Fibroblast of the aortic adventitia (primary cell): ENCODE measurements at regions not wholly inside any gene's neighbourhood (a gene's known extent, or its start where the extent isn't known, plus 50 kb on each side); places are given as distances from the start of the nearest gene placed in this dataset.
A peak's percentile ranks its signal among the peaks of the same experiment; 100 is the strongest.

Experiments used
- DNase-seq: peaks from one replicate; pipeline ENCODE4 v3.0.0-alpha.2; 2010; ENCODE audit warnings: low read depth
- H3K4me3 ChIP-seq: 2 replicates; pipeline ENCODE4 v1.5.1; 2011; ENCODE audit warnings: low read depth, mild to moderate bottlenecking, control low read depth, low read length, moderate library complexity
- CTCF ChIP-seq: IDR thresholded peaks from 2 replicates; pipeline ENCODE4 v1.5.1; 2011; ENCODE audit warnings: mild to moderate bottlenecking, low read length, control low read depth, inconsistent platforms; ENCODE audit not compliant: insufficient read depth

GRCh38 chr9:107215381-107215780 lies 67.7 kb upstream of the RAD23B start:
- H3K4me3 ChIP-seq, result no peak overlapping the region
- peak; percentile 27 for DNase-seq
- no peak for TF ChIP-seq CTCF

GRCh38 chr9:107216329-107216728 lies 66.8 kb upstream of the RAD23B start:
- no peak for DNase-seq
- no peak overlapping the region for H3K4me3 ChIP-seq
- no peak for TF ChIP-seq CTCF

GRCh38 chr9:107218829-107219485 lies 64.1 kb upstream of the RAD23B start:
- TF ChIP-seq CTCF, result no peak
- DNase-seq, result no peak
- no peak overlapping the region for H3K4me3 ChIP-seq

- no peak for TF ChIP-seq CTCF
- no peak for DNase-seq
- H3K4me3 ChIP-seq, result no peak overlapping the region
Measured at GRCh38 chr9:107219486-107220077, 63.5 kb upstream of the RAD23B start.

GRCh38 chr9:107221321-107221720 lies 61.8 kb upstream of the RAD23B start:
- H3K4me3 ChIP-seq, result no peak overlapping the region
- TF ChIP-seq CTCF, result no peak
- no peak for DNase-seq

GRCh38 chr9:107222020-107222522 lies 61.0 kb upstream of the RAD23B start:
- TF ChIP-seq CTCF, result no peak
- no peak for DNase-seq
- no peak overlapping the region for H3K4me3 ChIP-seq
